Adrenal gland (tissue), 5 donors: ENCODE measurements at regions not wholly inside any gene's neighbourhood (a gene's known extent, or its start where the extent isn't known, plus 50 kb on each side); places are given as distances from the start of the nearest gene placed in this dataset.

Source experiments
- POLR2A ChIP-seq, 2 donors: fragments of 450-650 bp; IDR thresholded peaks; one replicate each; pipeline ENCODE4 v1.6.1; 2017; ENCODE audit warnings: antibody characterized with exemption in 2 of 2, mild to moderate bottlenecking in 2 of 2, moderate library complexity in 1 of 2
- TF ChIP-seq, protein P1 (sequence below), 6 experiments: fragments of 450-650 bp in 4 of 6; fragments of 200-600 bp in 2 of 6; sonication (generic) in 1 of 6; IDR thresholded peaks; 1 replicate in 5 of 6; 2 replicates in 1 of 6; pipeline versions ENCODE4 v1.5.1 to v1.8.0; 2016 to 2021; ENCODE audit warnings: antibody characterized with exemption in 6 of 6, mild to moderate bottlenecking in 2 of 6, moderate library complexity in 1 of 6
- donor health status: DM: no; HTN: no; CAD: no.

DNA sequence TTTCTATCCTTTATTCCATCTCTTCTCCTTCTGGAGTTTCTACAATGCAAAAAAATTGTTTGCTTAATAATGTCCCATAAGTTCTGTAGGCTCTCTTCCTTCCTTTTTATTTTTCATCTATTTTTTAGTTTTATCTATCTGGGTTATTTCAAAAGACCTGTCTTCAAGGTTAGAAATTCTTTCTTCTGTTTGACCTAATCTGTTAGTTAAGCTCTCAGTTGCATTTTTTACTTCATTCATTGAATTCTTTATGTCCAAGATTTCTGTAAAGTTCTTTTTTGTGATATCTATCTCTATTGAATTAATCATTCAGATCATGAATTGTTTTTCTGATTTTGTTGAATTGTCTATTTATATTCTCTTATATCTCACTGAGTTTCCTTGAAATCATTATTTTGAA lies 145.9 kb upstream of the TLE4 start:
- TF ChIP-seq POLR2A (IDR thresholded peaks at IDR 0.05) = no peak
- TF ChIP-seq, protein P1, sequence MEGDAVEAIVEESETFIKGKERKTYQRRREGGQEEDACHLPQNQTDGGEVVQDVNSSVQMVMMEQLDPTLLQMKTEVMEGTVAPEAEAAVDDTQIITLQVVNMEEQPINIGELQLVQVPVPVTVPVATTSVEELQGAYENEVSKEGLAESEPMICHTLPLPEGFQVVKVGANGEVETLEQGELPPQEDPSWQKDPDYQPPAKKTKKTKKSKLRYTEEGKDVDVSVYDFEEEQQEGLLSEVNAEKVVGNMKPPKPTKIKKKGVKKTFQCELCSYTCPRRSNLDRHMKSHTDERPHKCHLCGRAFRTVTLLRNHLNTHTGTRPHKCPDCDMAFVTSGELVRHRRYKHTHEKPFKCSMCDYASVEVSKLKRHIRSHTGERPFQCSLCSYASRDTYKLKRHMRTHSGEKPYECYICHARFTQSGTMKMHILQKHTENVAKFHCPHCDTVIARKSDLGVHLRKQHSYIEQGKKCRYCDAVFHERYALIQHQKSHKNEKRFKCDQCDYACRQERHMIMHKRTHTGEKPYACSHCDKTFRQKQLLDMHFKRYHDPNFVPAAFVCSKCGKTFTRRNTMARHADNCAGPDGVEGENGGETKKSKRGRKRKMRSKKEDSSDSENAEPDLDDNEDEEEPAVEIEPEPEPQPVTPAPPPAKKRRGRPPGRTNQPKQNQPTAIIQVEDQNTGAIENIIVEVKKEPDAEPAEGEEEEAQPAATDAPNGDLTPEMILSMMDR (IDR thresholded peaks at IDR 0.05) = no peak
